HEK293T (cell line): ENCODE measurements at regions not wholly inside any gene's neighbourhood (a gene's known extent, or its start where the extent isn't known, plus 50 kb on each side); places are given as distances from the start of the nearest gene placed in this dataset.

Experiments
- ARNT ChIP-seq: fragments of 450-650 bp; IDR thresholded peaks from 2 replicates; pipeline ENCODE4 v1.6.1; 2017; ENCODE audit warnings: mild to moderate bottlenecking
- BHLHE40 ChIP-seq: fragments of 450-650 bp; IDR thresholded peaks from 2 replicates; pipeline ENCODE4 v1.6.1; 2016; ENCODE audit warnings: mild to moderate bottlenecking, moderate library complexity, borderline replicate concordance
- CTBP1 ChIP-seq: fragments of 450-650 bp; IDR thresholded peaks from 2 replicates; pipeline ENCODE4 v1.6.1; 2016; ENCODE audit warnings: borderline replicate concordance
- ELF4 ChIP-seq: fragments of 450-650 bp; IDR thresholded peaks from 2 replicates; pipeline ENCODE4 v1.6.1; 2017; ENCODE audit warnings: antibody characterized with exemption
- FOXA1 ChIP-seq: fragments of 450-650 bp; IDR thresholded peaks from 2 replicates; pipeline ENCODE4 v1.6.1; 2016; ENCODE audit warnings: mild to moderate bottlenecking
- FOXK2 ChIP-seq: fragments of 450-650 bp; IDR thresholded peaks from 2 replicates; pipeline ENCODE4 v1.6.1; 2016; ENCODE audit warnings: mild to moderate bottlenecking
- FOXM1 ChIP-seq: fragments of 450-650 bp; IDR thresholded peaks from 2 replicates; pipeline ENCODE4 v1.6.1; 2017; ENCODE audit warnings: mild to moderate bottlenecking, borderline replicate concordance
- L3MBTL2 ChIP-seq: fragments of 450-650 bp; conservative IDR thresholded peaks from 2 replicates; pipeline ENCODE4 v1.6.1; 2016; ENCODE audit warnings: mild to moderate bottlenecking
- LEF1 ChIP-seq: fragments of 450-650 bp; IDR thresholded peaks from 2 replicates; pipeline ENCODE4 v1.6.1; 2017; ENCODE audit warnings: mild to moderate bottlenecking, borderline replicate concordance
- PKNOX1 ChIP-seq: fragments of 450-650 bp; IDR thresholded peaks from 2 replicates; pipeline ENCODE4 v1.6.1; 2016
- SP1 ChIP-seq: fragments of 450-650 bp; IDR thresholded peaks from 2 replicates; pipeline ENCODE4 v1.6.1; 2017
- SUZ12 ChIP-seq: fragments of 450-650 bp; IDR thresholded peaks from 2 replicates; pipeline ENCODE4 v1.6.1; 2016; ENCODE audit warnings: mild to moderate bottlenecking

GRCh38 chr5:56715986-56716385 lies 99.4 kb upstream of the MAP3K1 start:
- no peak for TF ChIP-seq FOXM1
- TF ChIP-seq CTBP1, result no peak
- TF ChIP-seq SP1, result no peak
- no peak for TF ChIP-seq FOXA1
- no peak for TF ChIP-seq PKNOX1
- TF ChIP-seq SUZ12, result no peak
- no peak for TF ChIP-seq BHLHE40
- no peak for TF ChIP-seq ARNT
- TF ChIP-seq ELF4, result no peak
- TF ChIP-seq LEF1, result no peak
- no peak for TF ChIP-seq L3MBTL2
- no peak for TF ChIP-seq FOXK2
